ENCODE measurements at regions not wholly inside any gene's neighbourhood (a gene's known extent, or its start where the extent isn't known, plus 50 kb on each side); places are given as distances from the start of the nearest gene placed in this dataset.

DNA sequence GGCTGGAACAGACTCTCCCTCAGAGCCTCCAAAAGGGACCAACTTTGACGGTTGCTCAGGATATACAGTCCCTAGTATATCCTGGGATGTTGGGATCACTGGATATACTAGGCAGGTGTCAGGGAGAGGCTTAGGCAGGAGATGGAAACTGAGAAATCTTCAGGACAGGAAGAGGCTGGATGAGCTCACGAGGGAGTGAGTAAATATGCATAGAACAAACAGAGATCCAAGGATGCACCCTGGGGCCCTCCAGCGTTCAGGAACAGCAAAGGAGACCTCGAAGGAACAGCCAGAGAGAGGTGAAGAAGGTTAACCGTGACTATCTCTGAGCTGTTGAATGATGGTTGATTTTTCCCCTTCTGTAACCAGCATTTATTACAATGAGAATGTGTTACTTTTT, 191.3 kb downstream of the BMP7 start:
- TF ChIP-seq, protein P1, sequence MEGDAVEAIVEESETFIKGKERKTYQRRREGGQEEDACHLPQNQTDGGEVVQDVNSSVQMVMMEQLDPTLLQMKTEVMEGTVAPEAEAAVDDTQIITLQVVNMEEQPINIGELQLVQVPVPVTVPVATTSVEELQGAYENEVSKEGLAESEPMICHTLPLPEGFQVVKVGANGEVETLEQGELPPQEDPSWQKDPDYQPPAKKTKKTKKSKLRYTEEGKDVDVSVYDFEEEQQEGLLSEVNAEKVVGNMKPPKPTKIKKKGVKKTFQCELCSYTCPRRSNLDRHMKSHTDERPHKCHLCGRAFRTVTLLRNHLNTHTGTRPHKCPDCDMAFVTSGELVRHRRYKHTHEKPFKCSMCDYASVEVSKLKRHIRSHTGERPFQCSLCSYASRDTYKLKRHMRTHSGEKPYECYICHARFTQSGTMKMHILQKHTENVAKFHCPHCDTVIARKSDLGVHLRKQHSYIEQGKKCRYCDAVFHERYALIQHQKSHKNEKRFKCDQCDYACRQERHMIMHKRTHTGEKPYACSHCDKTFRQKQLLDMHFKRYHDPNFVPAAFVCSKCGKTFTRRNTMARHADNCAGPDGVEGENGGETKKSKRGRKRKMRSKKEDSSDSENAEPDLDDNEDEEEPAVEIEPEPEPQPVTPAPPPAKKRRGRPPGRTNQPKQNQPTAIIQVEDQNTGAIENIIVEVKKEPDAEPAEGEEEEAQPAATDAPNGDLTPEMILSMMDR (IDR thresholded peaks at IDR 0.05), result no peak
- TF ChIP-seq POLR2AphosphoS5 (IDR thresholded peaks at IDR 0.05; ENCODE audit: insufficient read depth in 1 of 2, low read depth in 1 of 2), result no peak

Data from vagina (tissue), 2 donors.